ENCODE measurements at regions not wholly inside any gene's neighbourhood (a gene's known extent, or its start where the extent isn't known, plus 50 kb on each side); places are given as distances from the start of the nearest gene placed in this dataset.

DNA sequence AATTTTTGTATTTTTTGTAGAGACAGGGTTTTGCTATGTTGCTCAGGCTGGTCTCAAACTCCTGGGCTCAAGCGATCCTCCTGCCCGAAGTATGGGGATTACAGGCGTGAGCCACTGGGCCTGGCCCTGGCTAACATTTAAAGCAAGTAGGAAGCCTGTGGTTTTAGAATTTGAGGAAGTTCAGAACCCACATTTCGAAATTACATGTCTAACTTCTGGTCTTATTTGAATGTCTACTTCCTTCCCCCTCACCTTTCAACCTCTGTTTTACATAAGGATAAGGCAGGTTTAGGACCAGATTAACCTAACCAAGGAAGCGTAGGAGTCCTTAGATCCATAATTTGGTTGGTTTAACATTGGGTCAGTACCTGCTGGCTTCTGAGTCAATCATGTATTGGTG, 120.5 kb upstream of the PROK2 start:
- Histone ChIP-seq H3K9me3 (replicated peaks; ENCODE audit: insufficient read depth, low read length) (no peaks in the 10 kb centered on the region), H3K27me3 (replicated peaks; ENCODE audit: insufficient read depth, low read length) (no peaks in the 10 kb centered on the region), H4K20me1 (ENCODE audit: insufficient read depth, low read length) (no peaks in the 10 kb centered on the region), H2AFZ (ENCODE audit: low read length) (no peak overlapping the region), H3K27ac (ENCODE audit: low read length) (no peak overlapping the region), H3K36me3 (replicated peaks; ENCODE audit: insufficient read depth, low read length) (no peaks in the 10 kb centered on the region), H3K4me2 (ENCODE audit: low read depth, low read length) (no peak overlapping the region), H3K79me2 (ENCODE audit: low read length) (no peaks in the 10 kb centered on the region), H3K4me1 (ENCODE audit: low read length) (0 out of 2 replicates have a peak, but pooled peaks cover 7% of the 10 kb centered on the region), H3K9me2 (replicated peaks; ENCODE audit: insufficient read depth, low read length) (no peaks in the 10 kb centered on the region), H3F3A (ENCODE audit: insufficient read depth, low read length) (no peaks in the 10 kb centered on the region), H3K4me3 (ENCODE audit: low read length) (no peak overlapping the region), H3K9ac (ENCODE audit: low read length) (no peak overlapping the region)
- DNase-seq, result peak; percentile 22
- TF ChIP-seq EZH2 (optimal IDR thresholded peaks at IDR 0.05; ENCODE audit: low read depth, low read length), result no peak
- no peak for TF ChIP-seq EZH2phosphoT487 (IDR thresholded peaks at IDR 0.05; ENCODE audit: low read length)
- no peak for TF ChIP-seq CTCF (IDR thresholded peaks at IDR 0.05; ENCODE audit: low read length)

DNA sequence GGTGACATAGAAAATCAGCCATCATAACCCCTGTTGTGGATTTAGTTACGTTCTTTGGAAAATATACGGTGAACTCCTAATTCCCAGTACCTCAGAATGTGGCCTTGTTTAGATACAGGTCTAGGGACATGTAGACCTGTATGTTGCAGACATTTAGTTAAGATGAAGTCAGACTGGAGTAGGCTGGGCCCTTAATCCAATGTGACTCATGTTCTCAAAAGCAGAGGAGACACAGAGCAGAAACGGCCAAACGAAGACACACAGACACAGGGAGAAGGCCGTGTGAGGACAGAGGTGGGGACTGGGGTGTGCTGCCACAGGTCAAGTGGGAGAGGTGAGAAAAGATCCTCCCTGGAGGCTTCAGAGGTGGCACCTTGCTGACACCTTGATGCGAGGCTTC, 119.0 kb upstream of the PROK2 start:
- DNase-seq, result no peak
- Histone ChIP-seq H3K4me1 (ENCODE audit: low read length) (0 out of 2 replicates have a peak, but pooled peaks cover 7% of the 10 kb centered on the region), H3K9ac (ENCODE audit: low read length) (no peak overlapping the region), H4K20me1 (ENCODE audit: insufficient read depth, low read length) (no peaks in the 10 kb centered on the region), H3K79me2 (ENCODE audit: low read length) (no peaks in the 10 kb centered on the region), H3K4me3 (ENCODE audit: low read length) (no peak overlapping the region), H3K9me2 (replicated peaks; ENCODE audit: insufficient read depth, low read length) (no peaks in the 10 kb centered on the region), H3K36me3 (replicated peaks; ENCODE audit: insufficient read depth, low read length) (no peaks in the 10 kb centered on the region), H2AFZ (ENCODE audit: low read length) (no peak overlapping the region), H3K27me3 (replicated peaks; ENCODE audit: insufficient read depth, low read length) (no peaks in the 10 kb centered on the region), H3K9me3 (replicated peaks; ENCODE audit: insufficient read depth, low read length) (no peaks in the 10 kb centered on the region), H3K27ac (ENCODE audit: low read length) (no peak overlapping the region), H3F3A (ENCODE audit: insufficient read depth, low read length) (no peaks in the 10 kb centered on the region), H3K4me2 (ENCODE audit: low read depth, low read length) (no peak overlapping the region)
- TF ChIP-seq CTCF (IDR thresholded peaks at IDR 0.05; ENCODE audit: low read length), result no peak

DNA sequence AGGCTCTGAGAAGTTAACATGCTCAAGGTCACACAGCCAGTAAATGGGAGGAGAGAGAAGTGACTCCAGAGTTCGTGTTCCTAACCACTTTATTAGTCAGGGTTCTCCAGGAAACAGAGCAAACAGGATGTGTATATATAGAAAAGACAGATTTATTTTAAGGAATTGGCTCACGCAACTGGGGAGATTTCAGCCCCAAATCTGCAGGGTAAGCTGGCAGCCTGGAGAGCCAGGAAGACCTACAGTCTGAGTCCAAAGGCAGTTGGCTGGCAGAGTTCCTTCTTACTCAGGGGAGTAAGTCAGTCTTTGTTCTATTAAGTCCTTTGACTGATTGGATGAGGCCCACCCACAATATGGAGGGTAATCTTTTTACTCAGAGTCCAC, 118.2 kb upstream of the PROK2 start:
- H2AFZ ChIP-seq (ENCODE audit: low read length), result no peak overlapping the region
- TF ChIP-seq EZH2phosphoT487 (IDR thresholded peaks at IDR 0.05; ENCODE audit: low read length) (no peak), EZH2 (optimal IDR thresholded peaks at IDR 0.05; ENCODE audit: low read depth, low read length) (no peak), CTCF (IDR thresholded peaks at IDR 0.05; ENCODE audit: low read length) (no peak)

More for the DNA sequence above, 118.2 kb upstream of the PROK2 start:
- Histone ChIP-seq H3K9me3 (replicated peaks; ENCODE audit: insufficient read depth, low read length) (no peaks in the 10 kb centered on the region), H3K27me3 (replicated peaks; ENCODE audit: insufficient read depth, low read length) (no peaks in the 10 kb centered on the region), H3K79me2 (ENCODE audit: low read length) (no peaks in the 10 kb centered on the region), H3K36me3 (replicated peaks; ENCODE audit: insufficient read depth, low read length) (no peaks in the 10 kb centered on the region), H3K4me1 (ENCODE audit: low read length) (0 out of 2 replicates have a peak, but pooled peaks cover 7% of the 10 kb centered on the region), H4K20me1 (ENCODE audit: insufficient read depth, low read length) (no peaks in the 10 kb centered on the region), H3K27ac (ENCODE audit: low read length) (no peak overlapping the region), H3K9ac (ENCODE audit: low read length) (no peak overlapping the region), H3K4me2 (ENCODE audit: low read depth, low read length) (no peak overlapping the region), H3K4me3 (ENCODE audit: low read length) (no peak overlapping the region), H3F3A (ENCODE audit: insufficient read depth, low read length) (no peaks in the 10 kb centered on the region), H3K9me2 (replicated peaks; ENCODE audit: insufficient read depth, low read length) (no peaks in the 10 kb centered on the region)
- DNase-seq, result no peak
